ENCODE measurements at regions not wholly inside any gene's neighbourhood (a gene's known extent, or its start where the extent isn't known, plus 50 kb on each side); places are given as distances from the start of the nearest gene placed in this dataset.

GRCh38 chr9:89891221-89891590 is 286.4 kb downstream of the GADD45G start:
- DNase-seq (ENCODE audit: low spot score): no peak
- intact Hi-C loops (cut with DNase I): no loop called here

GRCh38 chr9:89891591-89892304 is 286.9 kb downstream of the GADD45G start:
- intact Hi-C loops (cut with DNase I): no loop called here
- peak; percentile 84 for DNase-seq (ENCODE audit: low spot score)

GRCh38 chr9:89892920-89893319 is 288.1 kb downstream of the GADD45G start:
- intact Hi-C loops (cut with DNase I): no loop called here
- no peak for DNase-seq (ENCODE audit: low spot score)

GRCh38 chr9:89893886-89894285 is 289.1 kb downstream of the GADD45G start:
- DNase-seq (ENCODE audit: low spot score): no peak
- intact Hi-C loops (cut with DNase I): no loop called here

- intact Hi-C loops (cut with DNase I): no loop called here
- DNase-seq (ENCODE audit: low spot score): no peak
Measured at GRCh38 chr9:89896806-89897340, 292.1 kb downstream of the GADD45G start.

- intact Hi-C loops (cut with DNase I): no loop called here
- DNase-seq (ENCODE audit: low spot score): no peak
Measured at GRCh38 chr9:89899573-89899972, 294.8 kb downstream of the GADD45G start.

GRCh38 chr9:89901920-89902319 is 297.1 kb downstream of the GADD45G start:
- no peak for DNase-seq (ENCODE audit: low spot score)
- intact Hi-C loops (cut with DNase I): no loop called here

- no peak for DNase-seq (ENCODE audit: low spot score)
- intact Hi-C loops (cut with DNase I): no loop called here
Measured at GRCh38 chr9:89902450-89903140, 297.8 kb downstream of the GADD45G start.

GRCh38 chr9:89903141-89903475 is 298.3 kb downstream of the GADD45G start:
- intact Hi-C loops (cut with DNase I): no loop called here
- no peak for DNase-seq (ENCODE audit: low spot score)

- intact Hi-C loops (cut with DNase I): no loop called here
- no peak for DNase-seq (ENCODE audit: low spot score)
Measured at GRCh38 chr9:89905606-89906338, 301.0 kb downstream of the GADD45G start.

GRCh38 chr9:89911721-89912604 is 307.2 kb downstream of the GADD45G start:
- intact Hi-C loops (cut with DNase I): no loop called here
- no peak for DNase-seq (ENCODE audit: low spot score)

- intact Hi-C loops (cut with DNase I): no loop called here
- no peak for DNase-seq (ENCODE audit: low spot score)
Measured at GRCh38 chr9:89912605-89912953, 307.8 kb downstream of the GADD45G start.

- DNase-seq (ENCODE audit: low spot score): no peak
- intact Hi-C loops (cut with DNase I): no loop called here
Measured at GRCh38 chr9:89915187-89915586, 310.4 kb downstream of the GADD45G start.

GRCh38 chr9:89916001-89916597 is 311.3 kb downstream of the GADD45G start:
- DNase-seq (ENCODE audit: low spot score): no peak
- intact Hi-C loops (cut with DNase I): no loop called here

GRCh38 chr9:89917861-89918260 is 313.0 kb downstream of the GADD45G start:
- intact Hi-C loops (cut with DNase I): no loop called here
- DNase-seq (ENCODE audit: low spot score): no peak

- no peak for DNase-seq (ENCODE audit: low spot score)
- intact Hi-C loops (cut with DNase I): no loop called here
Measured at GRCh38 chr9:89919171-89919681, 314.4 kb downstream of the GADD45G start.

- intact Hi-C loops (cut with DNase I): loop anchor here in 1 of 2 donors (10.0 kb wide), 3 partner anchors 75 to 315 kb away; partner anchors contain the start of gene GADD45G
- no peak for DNase-seq (ENCODE audit: low spot score)
Measured at GRCh38 chr9:89920131-89920530, 315.3 kb downstream of the GADD45G start.

GRCh38 chr9:89920951-89921350 is 316.1 kb downstream of the GADD45G start:
- DNase-seq (ENCODE audit: low spot score): no peak
- intact Hi-C loops (cut with DNase I): loop anchor here in 1 of 2 donors (10.0 kb wide), 3 partner anchors 76 to 316 kb away; partner anchors contain the start of gene GADD45G

- intact Hi-C loops (cut with DNase I): loop anchor here in 1 of 2 donors (10.0 kb wide), 3 partner anchors 77 to 317 kb away; partner anchors contain the start of gene GADD45G
- no peak for DNase-seq (ENCODE audit: low spot score)
Measured at GRCh38 chr9:89922099-89922498, 317.3 kb downstream of the GADD45G start.

All from posterior vena cava (tissue), 2 donors.